ENCODE measurements at regions not wholly inside any gene's neighbourhood (a gene's known extent, or its start where the extent isn't known, plus 50 kb on each side); places are given as distances from the start of the nearest gene placed in this dataset.
A peak's percentile ranks its signal among the peaks of the same experiment; 100 is the strongest.

DNA sequence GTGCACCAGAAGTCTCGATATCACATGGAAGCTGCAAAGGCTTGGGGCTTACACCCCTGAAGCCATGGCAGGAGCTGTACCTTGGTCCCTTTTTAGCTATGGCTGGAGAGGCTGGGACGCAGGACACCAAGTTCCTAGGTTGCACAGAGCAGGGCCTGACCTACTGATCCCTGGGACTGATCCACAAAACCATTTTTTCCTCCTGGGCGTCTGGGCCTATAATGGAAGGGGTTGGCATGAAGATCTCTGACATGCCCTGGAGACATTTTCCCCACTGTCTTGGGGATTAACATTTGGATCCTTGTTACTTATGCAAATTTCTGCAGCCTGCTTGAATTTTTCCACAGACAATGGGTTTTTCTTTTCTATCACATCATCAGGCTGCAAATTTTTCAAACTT is 286.7 kb upstream of the PTPRD start:
- ATAC-seq (no peak), DNase-seq (no peak)
- Histone ChIP-seq H3K9me3 (peaks cover 0 to 9% of the 10 kb centered on the region in 2 donors), H3K4me3 (no peak overlapping the region), H3K27ac (no peak overlapping the region), H3K27me3 (no peaks in the 10 kb centered on the region), H3K4me1 (no peaks in the 10 kb centered on the region), H3K36me3 (no peaks in the 10 kb centered on the region)
- no peak for TF ChIP-seq CTCF (IDR thresholded peaks at IDR 0.05)
- intact Hi-C loops (cut with DNase I), result no loop called here

GRCh38 chr9:10903969-10904368 is 291.2 kb upstream of the PTPRD start:
- no peak for TF ChIP-seq CTCF (IDR thresholded peaks at IDR 0.05)
- Histone ChIP-seq H3K36me3 (no peaks in the 10 kb centered on the region), H3K9me3 (peaks cover 0 to 11% of the 10 kb centered on the region in 2 donors), H3K27me3 (no peaks in the 10 kb centered on the region), H3K4me3 (no peak overlapping the region), H3K27ac (no peak overlapping the region), H3K4me1 (no peaks in the 10 kb centered on the region)
- intact Hi-C loops (cut with DNase I), result no loop called here
- DNase-seq (no peak), ATAC-seq (no peak)

DNA sequence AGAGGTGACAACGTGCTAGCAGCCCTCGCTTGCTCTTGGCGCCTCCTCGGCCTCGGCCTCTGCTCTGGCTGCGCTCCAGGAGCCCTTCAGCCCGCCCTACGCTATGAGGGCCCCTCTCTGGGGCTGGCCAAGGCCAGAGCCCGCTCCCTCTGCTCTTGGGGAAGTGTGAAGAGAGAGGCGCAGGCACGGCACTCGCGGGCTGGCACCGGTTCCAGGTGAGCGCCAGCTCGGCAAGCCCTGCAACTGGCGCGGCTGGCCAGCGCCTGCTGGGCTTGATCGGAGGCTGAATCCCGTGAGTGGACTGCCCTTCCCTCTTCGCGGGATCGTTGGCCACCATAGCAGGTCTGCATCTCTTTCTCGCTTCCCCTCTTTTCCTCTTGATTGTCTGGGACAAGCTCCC is 298.0 kb upstream of the PTPRD start:
- Histone ChIP-seq H3K9me3 (peaks cover 0 to 23% of the 10 kb centered on the region in 2 donors), H3K27ac (no peak overlapping the region), H3K4me3 (no peak overlapping the region), H3K4me1 (no peaks in the 10 kb centered on the region), H3K36me3 (no peaks in the 10 kb centered on the region), H3K27me3 (no peaks in the 10 kb centered on the region)
- intact Hi-C loops (cut with DNase I), result no loop called here
- ATAC-seq (no peak), DNase-seq (peak in 1 of 4 donors; percentile 67)
- no peak for TF ChIP-seq CTCF (IDR thresholded peaks at IDR 0.05)

- no peak for DNase-seq
- Histone ChIP-seq H3K4me3 (no peak overlapping the region), H3K27me3 (no peaks in the 10 kb centered on the region), H3K27ac (no peak overlapping the region), H3K36me3 (no peaks in the 10 kb centered on the region), H3K9me3 (peaks cover 0 to 23% of the 10 kb centered on the region in 2 donors), H3K4me1 (no peaks in the 10 kb centered on the region)
- no peak for TF ChIP-seq CTCF (IDR thresholded peaks at IDR 0.05)
- intact Hi-C loops (cut with DNase I), result no loop called here
- no peak for ATAC-seq
Measured at GRCh38 chr9:10911373-10911772, 298.6 kb upstream of the PTPRD start.

- Histone ChIP-seq H3K4me1 (no peaks in the 10 kb centered on the region), H3K27ac (no peak overlapping the region), H3K9me3 (no peaks in the 10 kb centered on the region), H3K36me3 (no peaks in the 10 kb centered on the region), H3K4me3 (no peak overlapping the region), H3K27me3 (no peaks in the 10 kb centered on the region)
- intact Hi-C loops (cut with DNase I), result no loop called here
- ATAC-seq, result no peak
- no peak for TF ChIP-seq CTCF (IDR thresholded peaks at IDR 0.05)
- DNase-seq, result no peak
Measured at GRCh38 chr9:10917001-10917400, 304.2 kb upstream of the PTPRD start.

All from left lung (tissue), 4 donors.